ENCODE measurements at regions not wholly inside any gene's neighbourhood (a gene's known extent, or its start where the extent isn't known, plus 50 kb on each side); places are given as distances from the start of the nearest gene placed in this dataset.

- no peak for TF ChIP-seq POLR2A (IDR thresholded peaks at IDR 0.05)
- TF ChIP-seq, protein P1, sequence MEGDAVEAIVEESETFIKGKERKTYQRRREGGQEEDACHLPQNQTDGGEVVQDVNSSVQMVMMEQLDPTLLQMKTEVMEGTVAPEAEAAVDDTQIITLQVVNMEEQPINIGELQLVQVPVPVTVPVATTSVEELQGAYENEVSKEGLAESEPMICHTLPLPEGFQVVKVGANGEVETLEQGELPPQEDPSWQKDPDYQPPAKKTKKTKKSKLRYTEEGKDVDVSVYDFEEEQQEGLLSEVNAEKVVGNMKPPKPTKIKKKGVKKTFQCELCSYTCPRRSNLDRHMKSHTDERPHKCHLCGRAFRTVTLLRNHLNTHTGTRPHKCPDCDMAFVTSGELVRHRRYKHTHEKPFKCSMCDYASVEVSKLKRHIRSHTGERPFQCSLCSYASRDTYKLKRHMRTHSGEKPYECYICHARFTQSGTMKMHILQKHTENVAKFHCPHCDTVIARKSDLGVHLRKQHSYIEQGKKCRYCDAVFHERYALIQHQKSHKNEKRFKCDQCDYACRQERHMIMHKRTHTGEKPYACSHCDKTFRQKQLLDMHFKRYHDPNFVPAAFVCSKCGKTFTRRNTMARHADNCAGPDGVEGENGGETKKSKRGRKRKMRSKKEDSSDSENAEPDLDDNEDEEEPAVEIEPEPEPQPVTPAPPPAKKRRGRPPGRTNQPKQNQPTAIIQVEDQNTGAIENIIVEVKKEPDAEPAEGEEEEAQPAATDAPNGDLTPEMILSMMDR (IDR thresholded peaks at IDR 0.05) = no peak
Observed at GRCh38 chr9:21576331-21577189, 94.4 kb upstream of the IFNE start.

Measured in adrenal gland (tissue), 5 donors.